ACC112 (cell line): ENCODE measurements at regions not wholly inside any gene's neighbourhood (a gene's known extent, or its start where the extent isn't known, plus 50 kb on each side); places are given as distances from the start of the nearest gene placed in this dataset.
"Not testable (repeated sequence)": the region's sequence is repeated elsewhere in the genome, so short reads cannot be mapped to it uniquely, and the experiment has no call there.

Source experiments
- H2AFZ ChIP-seq: fragments of 200-600 bp; sonication (generic); one replicate; pipeline ENCODE4 v1.6.0; 2017; ENCODE audit warnings: antibody characterized with exemption, low read length; ENCODE audit not compliant: unreplicated experiment
- H3K27ac ChIP-seq: fragments of 200-600 bp; sonication (generic); 2 replicates; pipeline ENCODE4 v1.5.1; 2014; ENCODE audit warnings: low read depth, mild to moderate bottlenecking, antibody characterized with exemption, low read length, moderate library complexity
- H3K27me3 ChIP-seq: fragments of 200-600 bp; sonication (generic); 2 replicates; pipeline ENCODE4 v1.6.1; 2014; ENCODE audit warnings: mild to moderate bottlenecking, antibody characterized with exemption, low read length, moderate library complexity, mixed read lengths; ENCODE audit not compliant: insufficient read depth
- H3K36me3 ChIP-seq: fragments of 200-600 bp; sonication (generic); 2 replicates; pipeline ENCODE4 v1.6.1; 2016; ENCODE audit warnings: mild to moderate bottlenecking, antibody characterized with exemption, low read length, moderate library complexity, mixed read lengths; ENCODE audit not compliant: insufficient read depth
- H3K4me1 ChIP-seq: fragments of 200-600 bp; sonication (generic); one replicate; pipeline ENCODE4 v1.6.1; 2016; ENCODE audit warnings: low read length, mixed read lengths; ENCODE audit not compliant: insufficient read depth, unreplicated experiment, control insufficient read depth
- H3K4me3 ChIP-seq: fragments of 200-600 bp; sonication (generic); 2 replicates; pipeline ENCODE4 v1.5.1; 2014; ENCODE audit warnings: mild to moderate bottlenecking, low read depth, low read length
- H3K79me2 ChIP-seq: fragments of 200-600 bp; sonication (generic); one replicate; pipeline ENCODE4 v1.6.0; 2016; ENCODE audit warnings: low read length; ENCODE audit not compliant: control insufficient read depth, unreplicated experiment, insufficient read depth

DNA sequence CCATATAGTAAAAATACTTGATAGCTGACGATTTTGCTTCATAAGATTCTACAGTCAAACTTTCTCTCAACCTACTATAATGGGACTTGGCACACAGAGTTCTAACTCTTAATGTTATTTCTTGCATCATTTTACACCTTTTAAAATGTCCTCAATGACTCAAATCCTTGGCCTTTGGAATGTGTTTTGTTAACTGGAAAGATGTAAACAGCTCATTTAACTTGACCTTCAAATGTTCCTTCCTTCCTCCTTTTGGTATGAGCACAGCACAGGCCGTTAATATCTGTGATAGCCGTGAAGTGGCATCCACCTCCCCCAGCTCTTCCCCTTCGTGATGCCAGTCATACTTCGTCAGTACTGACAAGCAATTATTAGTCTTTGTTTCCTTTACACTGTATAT is 972.0 kb upstream of the CITED2 start:
- Histone ChIP-seq H3K4me3 (no peak overlapping the region), H3K27me3 (no peaks in the 10 kb centered on the region), H3K4me1 (peaks cover 24% of the 10 kb centered on the region), H3K36me3 (no peaks in the 10 kb centered on the region), H3K79me2 (no peaks in the 10 kb centered on the region), H3K27ac (no peak overlapping the region), H2AFZ (no peak overlapping the region)

DNA sequence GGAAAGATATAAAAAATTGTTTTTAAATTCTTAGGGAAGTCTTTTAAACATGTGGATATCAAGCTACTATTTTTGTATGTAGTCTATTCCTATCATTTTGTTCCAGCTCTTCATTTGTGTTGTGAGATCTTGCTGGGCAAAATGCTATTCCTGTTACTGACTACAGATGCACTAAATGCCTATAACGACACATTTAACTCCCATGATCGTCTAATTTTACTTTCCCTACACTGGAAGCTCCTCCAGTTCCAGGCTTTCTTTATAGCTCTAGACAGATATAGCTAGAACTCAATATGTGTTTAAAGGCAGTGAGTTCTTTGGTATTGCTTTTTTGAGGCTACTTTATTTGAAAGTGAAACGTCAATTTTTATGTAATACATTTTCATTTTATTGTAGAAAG is 971.5 kb upstream of the CITED2 start:
- H3K27ac ChIP-seq: no peak overlapping the region
- no peaks in the 10 kb centered on the region for H3K79me2 ChIP-seq
- H2AFZ ChIP-seq: peak overlapping the region; percentile 48
- no peaks in the 10 kb centered on the region for H3K36me3 ChIP-seq
- H3K4me1 ChIP-seq: peaks cover 24% of the 10 kb centered on the region
- H3K4me3 ChIP-seq: no peak overlapping the region
- H3K27me3 ChIP-seq: no peaks in the 10 kb centered on the region

- Histone ChIP-seq H3K36me3 (no peaks in the 10 kb centered on the region), H3K27me3 (no peaks in the 10 kb centered on the region), H3K4me3 (no peak overlapping the region), H2AFZ (peak overlapping the region; percentile 51), H3K79me2 (no peaks in the 10 kb centered on the region), H3K27ac (peak overlapping the region; percentile 53), H3K4me1 (peaks cover 24% of the 10 kb centered on the region)
Measured at GRCh38 chr6:140344142-140344913, 969.9 kb upstream of the CITED2 start.

DNA sequence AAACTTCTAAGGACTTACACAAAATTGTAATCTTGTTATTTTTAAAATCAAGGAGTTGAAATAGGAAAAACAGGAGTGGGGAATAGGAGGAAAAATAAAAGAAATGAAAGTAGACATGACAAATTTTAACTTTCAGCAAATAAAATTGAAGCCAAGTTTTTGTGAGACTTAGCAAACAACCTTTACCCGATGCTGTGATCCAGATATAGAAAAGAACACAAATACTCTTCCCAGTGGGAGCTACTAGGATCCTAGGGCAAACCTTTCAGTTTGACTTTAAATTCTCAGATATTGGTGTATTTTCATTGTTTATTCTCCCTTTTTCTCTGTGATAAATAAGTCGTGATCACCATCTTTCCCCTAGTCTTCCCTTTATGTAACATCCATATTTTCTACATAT is 968.7 kb upstream of the CITED2 start:
- Histone ChIP-seq H2AFZ (no peak overlapping the region), H3K27me3 (no peaks in the 10 kb centered on the region), H3K4me3 (no peak overlapping the region), H3K79me2 (no peaks in the 10 kb centered on the region), H3K27ac (no peak overlapping the region), H3K4me1 (peaks cover 24% of the 10 kb centered on the region), H3K36me3 (no peaks in the 10 kb centered on the region)

- Histone ChIP-seq H3K27ac (no peak overlapping the region), H3K79me2 (no peaks in the 10 kb centered on the region), H3K4me1 (peaks cover 19% of the 10 kb centered on the region), H3K4me3 (no peak overlapping the region), H3K36me3 (no peaks in the 10 kb centered on the region), H3K27me3 (no peaks in the 10 kb centered on the region), H2AFZ (no peak overlapping the region)
Measured at GRCh38 chr6:140341272-140341671, 966.8 kb upstream of the CITED2 start.

DNA sequence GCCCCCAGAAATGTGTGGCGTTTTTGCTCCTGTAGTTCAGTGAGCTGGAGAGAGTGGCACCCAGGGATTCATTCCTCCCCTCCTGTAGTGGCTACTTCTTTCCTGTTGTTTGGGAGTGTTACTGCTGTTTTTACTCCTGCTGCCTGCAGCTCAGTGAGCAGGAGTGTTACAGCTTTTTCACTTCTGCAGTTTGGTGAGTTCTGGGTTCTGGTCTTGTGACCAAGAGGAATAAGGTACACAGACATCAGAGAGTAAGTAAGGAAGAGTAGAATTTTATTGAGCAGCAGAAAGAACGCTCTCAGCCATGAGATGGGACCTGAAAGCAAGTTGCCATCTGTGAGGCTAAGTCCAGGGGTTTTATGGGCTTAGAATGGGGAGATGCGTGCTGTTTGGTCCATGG is 966.3 kb upstream of the CITED2 start:
- Histone ChIP-seq H3K27me3 (no peaks in the 10 kb centered on the region), H3K4me1 (peaks cover 19% of the 10 kb centered on the region), H3K4me3 (no peak overlapping the region), H3K79me2 (no peaks in the 10 kb centered on the region), H3K27ac (no peak overlapping the region), H3K36me3 (no peaks in the 10 kb centered on the region), H2AFZ (no peak overlapping the region)

DNA sequence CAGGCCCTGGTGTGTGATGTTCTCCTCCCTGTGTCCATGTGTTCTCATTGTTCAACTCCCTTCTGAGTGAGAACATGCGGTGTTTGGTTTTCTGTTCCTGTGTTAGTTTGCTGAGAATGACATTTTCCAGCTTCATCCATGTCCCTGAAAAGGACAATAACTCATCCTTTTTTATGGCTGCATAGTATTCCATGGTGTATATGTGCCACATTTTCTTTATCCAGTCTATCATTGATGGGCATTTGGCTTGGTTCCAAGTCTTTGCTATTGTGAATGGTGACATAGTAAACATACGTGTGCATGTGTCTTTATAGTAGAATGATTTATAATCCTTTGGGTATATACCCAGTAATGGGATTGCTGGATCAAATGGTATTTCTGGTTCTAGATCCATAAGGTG is 964.6 kb upstream of the CITED2 start:
- H3K4me1 ChIP-seq: not testable (repeated sequence)

DNA sequence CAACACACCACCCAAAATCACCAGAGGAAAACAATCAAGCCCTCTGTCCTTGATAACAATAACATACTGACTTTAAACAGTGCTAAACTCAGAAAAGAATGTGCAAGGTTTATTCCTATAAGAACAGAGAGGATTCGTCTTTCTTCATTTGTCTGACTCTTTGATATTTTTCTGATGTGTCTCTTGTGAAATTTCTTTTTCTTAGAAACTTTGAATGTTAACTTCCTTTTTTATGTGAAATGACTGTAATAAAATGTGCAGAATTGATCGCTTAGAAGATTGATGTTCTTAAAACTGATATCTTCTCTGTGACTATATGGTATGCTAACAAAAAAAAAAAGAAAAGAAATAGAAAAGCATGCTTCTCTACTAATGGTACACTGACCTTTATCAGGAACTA is 947.4 kb upstream of the CITED2 start:
- no peak overlapping the region for H2AFZ ChIP-seq
- H3K27ac ChIP-seq: no peak overlapping the region
- no peaks in the 10 kb centered on the region for H3K27me3 ChIP-seq
- H3K36me3 ChIP-seq: no peaks in the 10 kb centered on the region
- no peak overlapping the region for H3K4me3 ChIP-seq
- peaks cover 19% of the 10 kb centered on the region for H3K4me1 ChIP-seq
- no peaks in the 10 kb centered on the region for H3K79me2 ChIP-seq

More for the DNA sequence above, 964.6 kb upstream of the CITED2 start:
- H3K36me3 ChIP-seq, H3K4me3 ChIP-seq, H3K79me2 ChIP-seq, H3K27me3 ChIP-seq, H2AFZ ChIP-seq, H3K27ac ChIP-seq: not testable (repeated sequence)

GRCh38 chr6:140320081-140321080 is 945.9 kb upstream of the CITED2 start:
- Histone ChIP-seq H3K27ac (no peak overlapping the region), H2AFZ (peak overlapping the region; percentile 72), H3K36me3 (no peaks in the 10 kb centered on the region), H3K4me1 (peaks cover 19% of the 10 kb centered on the region), H3K79me2 (no peaks in the 10 kb centered on the region), H3K27me3 (no peaks in the 10 kb centered on the region), H3K4me3 (no peak overlapping the region)

DNA sequence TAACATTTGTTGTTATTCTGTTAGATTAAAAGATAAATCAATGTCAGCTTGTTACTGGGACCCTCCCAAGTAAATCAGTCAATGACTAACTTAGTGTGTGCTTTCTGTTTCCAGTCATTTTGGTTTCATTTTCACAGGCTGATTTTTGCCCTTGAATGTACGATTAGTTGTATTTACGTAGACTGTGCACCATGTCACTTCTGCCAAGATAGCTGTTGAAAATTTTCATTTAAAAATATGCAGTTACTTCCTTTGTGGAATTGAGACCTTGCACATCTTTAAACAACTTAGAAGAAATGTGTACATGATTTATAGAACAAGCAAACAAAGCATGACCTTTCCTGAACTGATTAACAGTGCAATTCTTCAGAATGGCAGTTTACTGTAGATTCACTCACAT is 944.8 kb upstream of the CITED2 start:
- peak overlapping the region; percentile 72 for H3K4me3 ChIP-seq
- H3K79me2 ChIP-seq: no peaks in the 10 kb centered on the region
- H2AFZ ChIP-seq: peak overlapping the region; percentile 99

More for the DNA sequence above, 944.8 kb upstream of the CITED2 start:
- H3K36me3 ChIP-seq: no peaks in the 10 kb centered on the region
- peaks cover 19% of the 10 kb centered on the region for H3K4me1 ChIP-seq
- H3K27me3 ChIP-seq: no peaks in the 10 kb centered on the region
- no peak overlapping the region for H3K27ac ChIP-seq
